ENCODE measurements at regions not wholly inside any gene's neighbourhood (a gene's known extent, or its start where the extent isn't known, plus 50 kb on each side); places are given as distances from the start of the nearest gene placed in this dataset.

DNA sequence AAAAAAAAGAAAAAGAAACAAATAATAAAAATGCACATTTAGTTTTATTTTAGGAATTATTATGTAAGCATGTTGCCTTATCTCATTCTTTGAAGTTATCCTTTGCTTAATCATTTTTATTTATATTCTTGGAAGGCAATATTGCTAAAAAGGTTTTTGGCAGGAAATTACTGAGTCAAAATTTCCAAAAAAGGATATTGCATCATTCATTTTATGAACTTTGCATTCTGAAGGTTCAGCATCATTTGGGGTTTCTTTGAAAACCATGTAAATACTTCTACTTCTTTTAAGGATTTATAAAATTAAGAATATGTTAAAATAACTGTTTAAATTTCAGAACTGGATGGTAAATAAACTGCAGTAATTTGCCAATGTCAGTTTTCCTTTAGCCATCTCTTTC is 94.2 kb upstream of the CTNND2 start:
- TF ChIP-seq, protein P1, sequence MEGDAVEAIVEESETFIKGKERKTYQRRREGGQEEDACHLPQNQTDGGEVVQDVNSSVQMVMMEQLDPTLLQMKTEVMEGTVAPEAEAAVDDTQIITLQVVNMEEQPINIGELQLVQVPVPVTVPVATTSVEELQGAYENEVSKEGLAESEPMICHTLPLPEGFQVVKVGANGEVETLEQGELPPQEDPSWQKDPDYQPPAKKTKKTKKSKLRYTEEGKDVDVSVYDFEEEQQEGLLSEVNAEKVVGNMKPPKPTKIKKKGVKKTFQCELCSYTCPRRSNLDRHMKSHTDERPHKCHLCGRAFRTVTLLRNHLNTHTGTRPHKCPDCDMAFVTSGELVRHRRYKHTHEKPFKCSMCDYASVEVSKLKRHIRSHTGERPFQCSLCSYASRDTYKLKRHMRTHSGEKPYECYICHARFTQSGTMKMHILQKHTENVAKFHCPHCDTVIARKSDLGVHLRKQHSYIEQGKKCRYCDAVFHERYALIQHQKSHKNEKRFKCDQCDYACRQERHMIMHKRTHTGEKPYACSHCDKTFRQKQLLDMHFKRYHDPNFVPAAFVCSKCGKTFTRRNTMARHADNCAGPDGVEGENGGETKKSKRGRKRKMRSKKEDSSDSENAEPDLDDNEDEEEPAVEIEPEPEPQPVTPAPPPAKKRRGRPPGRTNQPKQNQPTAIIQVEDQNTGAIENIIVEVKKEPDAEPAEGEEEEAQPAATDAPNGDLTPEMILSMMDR (conservative IDR thresholded peaks at IDR 0.05 in 1 of 2, IDR thresholded peaks at IDR 0.05 in 1 of 2; ENCODE audit: low read depth in 1 of 2, low read length in 2 of 2): no peak
- TF ChIP-seq EZH2 (IDR thresholded peaks at IDR 0.05; ENCODE audit: low read length, missing control alignments): no peak

All from fibroblast of lung (primary cell).